ENCODE measurements at regions not wholly inside any gene's neighbourhood (a gene's known extent, or its start where the extent isn't known, plus 50 kb on each side); places are given as distances from the start of the nearest gene placed in this dataset.

- Histone ChIP-seq H4K91ac (ENCODE audit: insufficient read length, low read depth, low read length) (no peak overlapping the region), H4K5ac (ENCODE audit: insufficient read length, low read depth, low read length) (no peak overlapping the region), H3K4ac (ENCODE audit: low read depth, low read length) (no peak overlapping the region), H3K4me2 (ENCODE audit: insufficient read depth, insufficient read length, low read length) (no peak overlapping the region), H3K27me3 (ENCODE audit: insufficient read depth, low read length) (no peaks in the 10 kb centered on the region), H3K9ac (ENCODE audit: extremely low read depth, insufficient read length, low read length) (no peak overlapping the region), H2AK5ac (ENCODE audit: insufficient read length, low read length) (no peak overlapping the region), H2AFZ (ENCODE audit: low read length) (no peak overlapping the region), H3K18ac (ENCODE audit: insufficient read length, low read depth, low read length) (no peak overlapping the region), H3K14ac (ENCODE audit: insufficient read depth, low read length) (no peak overlapping the region), H4K20me1 (ENCODE audit: control insufficient read depth, insufficient read depth, insufficient read length) (no peaks in the 10 kb centered on the region), H3K4me1 (ENCODE audit: insufficient read depth, low read length) (no peaks in the 10 kb centered on the region), H3K56ac (ENCODE audit: insufficient read length, low read depth, low read length) (no peak overlapping the region), H2BK20ac (ENCODE audit: low read depth, low read length, poor library complexity, severe bottlenecking) (no peak overlapping the region), H3K23me2 (ENCODE audit: insufficient read length, low read depth, low read length, poor library complexity, severe bottlenecking) (no peaks in the 10 kb centered on the region), H2BK15ac (ENCODE audit: low read depth, low read length) (no peak overlapping the region), H2BK5ac (ENCODE audit: insufficient read length, low read length) (no peak overlapping the region), H3K79me2 (ENCODE audit: insufficient read depth, low read length) (no peaks in the 10 kb centered on the region), H3K27ac (ENCODE audit: insufficient read length, low read depth, low read length) (no peak overlapping the region), H2BK12ac (ENCODE audit: insufficient read length, low read depth, low read length) (no peak overlapping the region), H3K79me1 (ENCODE audit: insufficient read depth, low read depth, low read length, poor library complexity, severe bottlenecking) (no peaks in the 10 kb centered on the region), H3T11ph (ENCODE audit: low read length) (no peak overlapping the region), H3K23ac (ENCODE audit: insufficient read length, low read depth, low read length) (no peak overlapping the region), H2BK120ac (ENCODE audit: low read depth, low read length, poor library complexity, severe bottlenecking) (no peak overlapping the region), H4K8ac (replicated peaks; ENCODE audit: insufficient read length, low read depth, low read length) (no peak overlapping the region), H3K9me3 (ENCODE audit: control insufficient read depth, low read depth, low read length) (no peaks in the 10 kb centered on the region)
- TF ChIP-seq CTCF (conservative IDR thresholded peaks at IDR 0.05), result no peak
- Mint-ChIP-seq H3K4me3 (no peak overlapping the region), H3K4me1 (peaks cover 0 to 3% of the 10 kb centered on the region in 2 experiments; a peak in 3 of 4 replicates), H3K36me3 (ENCODE audit: insufficient read depth in 1 of 3, low read depth in 3 of 3) (peaks cover 0 to 5% (median 0%) of the 10 kb centered on the region in 3 experiments; a peak in 5 of 7 replicates), H3K9me3 (peaks cover 22 to 43% of the 10 kb centered on the region in 2 experiments; a peak in 4 of 5 replicates), H3K27ac (no peak overlapping the region), H3K27me3 (ENCODE audit: low read depth) (no peaks in the 10 kb centered on the region)
- DNase-seq, result no peak
These were observed 599.5 kb upstream of the PTGER4 start for GRCh38 chr5:40080191-40080590.

Measured in H9 (cell line).